ENCODE measurements at regions not wholly inside any gene's neighbourhood (a gene's known extent, or its start where the extent isn't known, plus 50 kb on each side); places are given as distances from the start of the nearest gene placed in this dataset.

GRCh38 chr12:61267474-61267873 is 992.7 kb upstream of the USP15 start:
- Histone ChIP-seq H2AK5ac (ENCODE audit: low read depth, low read length) (no peak overlapping the region), H3K4ac (replicated peaks; ENCODE audit: insufficient read length, low read depth, low read length) (no peak overlapping the region), H2AFZ (ENCODE audit: low read length) (no peak overlapping the region), H3K4me2 (ENCODE audit: insufficient read depth in 1 of 2, low read depth in 2 of 2, low read length in 2 of 2) (no peak overlapping the region), H3K4me3 (ENCODE audit: extremely low read depth in 1 of 4, insufficient read depth in 2 of 4, low read depth in 3 of 4, low read length in 4 of 4) (no peak overlapping the region), H3K79me1 (ENCODE audit: low read depth, low read length) (no peaks in the 10 kb centered on the region), H2BK12ac (ENCODE audit: low read depth, low read length) (no peak overlapping the region), H3K9me3 (ENCODE audit: insufficient read depth in 2 of 2, low read depth in 1 of 2, low read length in 1 of 2) (peaks cover 18 to 20% of the 10 kb centered on the region in 2 experiments), H3K27me3 (replicated peaks in 1 of 4; ENCODE audit: control insufficient read depth in 3 of 4, extremely low read depth in 1 of 4, insufficient read depth in 3 of 4, low read length in 3 of 4) (no peaks in the 10 kb centered on the region), H4K91ac (replicated peaks; ENCODE audit: insufficient read length, low read length) (no peak overlapping the region), H3K4me1 (replicated peaks in 1 of 4; ENCODE audit: control insufficient read depth in 3 of 4, insufficient read depth in 4 of 4, low read length in 3 of 4) (no peaks in the 10 kb centered on the region), H3K36me3 (ENCODE audit: control insufficient read depth in 2 of 4, insufficient read depth in 4 of 4, low read length in 3 of 4) (no peaks in the 10 kb centered on the region; a peak in 1 of 8 replicates), H2BK120ac (replicated peaks; ENCODE audit: low read depth, low read length) (no peak overlapping the region), H3K27ac (ENCODE audit: low read depth, low read length) (no peak overlapping the region), H4K8ac (ENCODE audit: extremely low read depth, insufficient read depth, low read length) (no peak overlapping the region), H3K9ac (replicated peaks in 1 of 4; ENCODE audit: extremely low read depth in 1 of 4, low read depth in 3 of 4, low read length in 3 of 4) (no peak overlapping the region), H3K14ac (ENCODE audit: insufficient read length) (no peak overlapping the region), H3K23me2 (ENCODE audit: low read depth, low read length) (no peaks in the 10 kb centered on the region), H2BK5ac (ENCODE audit: low read depth, low read length) (no peak overlapping the region), H3K79me2 (ENCODE audit: control insufficient read depth in 1 of 2, insufficient read depth in 2 of 2, low read length in 2 of 2) (no peaks in the 10 kb centered on the region), H3K18ac (ENCODE audit: extremely low read depth, low read length) (no peak overlapping the region), H3K56ac (replicated peaks; ENCODE audit: insufficient read length, low read depth, low read length) (no peak overlapping the region), H3K23ac (ENCODE audit: insufficient read length) (no peak overlapping the region), H2BK20ac (ENCODE audit: low read length) (no peak overlapping the region), H4K20me1 (replicated peaks in 1 of 2; ENCODE audit: control insufficient read depth in 1 of 2, insufficient read depth in 2 of 2, low read length in 2 of 2) (no peaks in the 10 kb centered on the region), H2BK15ac (ENCODE audit: low read length) (no peak overlapping the region), H4K5ac (ENCODE audit: insufficient read length, low read depth, low read length) (no peak overlapping the region)
- FAIRE-seq: no peak
- ChIA-PET POLR2A (ENCODE audit: partially characterized antibody) (no interaction called here), CTCF (ENCODE audit: partially characterized antibody) (no interaction called here)
- DNase-seq (ENCODE audit: low read depth in 1 of 2, low spot score in 2 of 2): no peak
- WGBS, 2 experiments (ENCODE audit: extremely low coverage in 1 of 2, insufficient coverage in 1 of 2, insufficient read length in 1 of 2, insufficient replicate concordance in 2 of 2, low coverage in 1 of 2, low lambda C conversion rate in 2 of 2, missing lambda C conversion rate in 1 of 2): 95% methylated on average over 1 of the region's 1 CpG; no CpG with 5 or more reads in 1 of the 2 experiments
- no peak for TF ChIP-seq POU5F1 (IDR thresholded peaks at IDR 0.05; ENCODE audit: low read depth, low read length)
- TF ChIP-seq, protein P1, sequence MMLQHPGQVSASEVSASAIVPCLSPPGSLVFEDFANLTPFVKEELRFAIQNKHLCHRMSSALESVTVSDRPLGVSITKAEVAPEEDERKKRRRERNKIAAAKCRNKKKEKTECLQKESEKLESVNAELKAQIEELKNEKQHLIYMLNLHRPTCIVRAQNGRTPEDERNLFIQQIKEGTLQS (IDR thresholded peaks at IDR 0.05; ENCODE audit: insufficient read depth, low read depth, low read length): no peak
- no peak for TF ChIP-seq CREB1 (IDR thresholded peaks at IDR 0.05)
- TF ChIP-seq SRF (IDR thresholded peaks at IDR 0.05; ENCODE audit: low read depth, low read length): no peak
- no peak for TF ChIP-seq SP2 (IDR thresholded peaks at IDR 0.05; ENCODE audit: low read length)
- TF ChIP-seq PHF8 (conservative IDR thresholded peaks at IDR 0.05; ENCODE audit: low read depth, low read length): no peak
- no peak for TF ChIP-seq POLR2AphosphoS5 (IDR thresholded peaks at IDR 0.05; ENCODE audit: low read depth, low read length)
- no peak for TF ChIP-seq NANOG (IDR thresholded peaks at IDR 0.05; ENCODE audit: insufficient read depth, low read depth, low read length, poor library complexity, severe bottlenecking)
- no peak for TF ChIP-seq ASH2L (IDR thresholded peaks at IDR 0.05; ENCODE audit: low read length)
- TF ChIP-seq RBBP5 (IDR thresholded peaks at IDR 0.05; ENCODE audit: borderline replicate concordance, low read depth, low read length): no peak
- no peak for TF ChIP-seq POLR2A (IDR thresholded peaks at IDR 0.05; ENCODE audit: control extremely low read depth in 1 of 2, low read depth in 2 of 2, low read length in 2 of 2)
- TF ChIP-seq SIRT6 (IDR thresholded peaks at IDR 0.05; ENCODE audit: low read length): no peak
- no peak for TF ChIP-seq KDM4A (IDR thresholded peaks at IDR 0.05; ENCODE audit: low read depth, low read length, severe bottlenecking)
- no peak for TF ChIP-seq MAX (IDR thresholded peaks at IDR 0.05)
- TF ChIP-seq, protein P2, sequence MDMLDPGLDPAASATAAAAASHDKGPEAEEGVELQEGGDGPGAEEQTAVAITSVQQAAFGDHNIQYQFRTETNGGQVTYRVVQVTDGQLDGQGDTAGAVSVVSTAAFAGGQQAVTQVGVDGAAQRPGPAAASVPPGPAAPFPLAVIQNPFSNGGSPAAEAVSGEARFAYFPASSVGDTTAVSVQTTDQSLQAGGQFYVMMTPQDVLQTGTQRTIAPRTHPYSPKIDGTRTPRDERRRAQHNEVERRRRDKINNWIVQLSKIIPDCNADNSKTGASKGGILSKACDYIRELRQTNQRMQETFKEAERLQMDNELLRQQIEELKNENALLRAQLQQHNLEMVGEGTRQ (IDR thresholded peaks at IDR 0.05; ENCODE audit: low read length): no peak
